Occipital lobe (tissue), 1 donor: ENCODE measurements at regions not wholly inside any gene's neighbourhood (a gene's known extent, or its start where the extent isn't known, plus 50 kb on each side); places are given as distances from the start of the nearest gene placed in this dataset.

Source experiments
- DNase-seq: peaks from one replicate; lab custom pipeline; 2025; lab: John Stamatoyannopoulos, UW

DNA sequence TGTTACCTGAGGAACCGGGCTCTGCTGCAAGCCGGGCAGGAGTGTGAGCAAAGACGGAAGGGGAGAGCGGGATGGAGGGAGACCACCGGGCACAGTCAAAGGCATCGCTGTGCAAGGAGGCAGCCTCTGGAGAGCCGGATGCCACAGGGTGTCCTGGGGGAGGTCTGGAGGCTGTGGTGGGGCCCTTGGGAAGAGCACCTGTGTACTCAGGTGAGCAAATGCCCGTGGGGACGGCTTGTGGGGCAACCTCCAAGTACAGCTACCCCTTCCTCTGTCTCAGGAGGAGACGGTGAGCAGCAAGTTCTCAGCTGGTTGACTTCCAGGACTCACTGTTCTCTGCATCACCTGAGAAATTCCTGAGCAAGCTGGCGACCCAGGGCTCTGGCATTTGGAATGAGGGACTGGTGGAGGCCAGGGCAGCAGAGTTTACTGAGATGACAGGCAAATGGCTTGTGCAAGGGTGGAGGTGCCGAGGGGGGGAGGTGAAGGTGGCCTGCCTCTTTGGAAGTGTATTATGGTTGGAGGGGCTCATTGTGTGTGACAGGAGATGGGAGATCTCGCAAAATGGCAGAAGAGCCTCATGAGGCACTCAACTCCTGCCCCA, 345.2 kb upstream of the SHH start:
- DNase-seq = no peak

DNA sequence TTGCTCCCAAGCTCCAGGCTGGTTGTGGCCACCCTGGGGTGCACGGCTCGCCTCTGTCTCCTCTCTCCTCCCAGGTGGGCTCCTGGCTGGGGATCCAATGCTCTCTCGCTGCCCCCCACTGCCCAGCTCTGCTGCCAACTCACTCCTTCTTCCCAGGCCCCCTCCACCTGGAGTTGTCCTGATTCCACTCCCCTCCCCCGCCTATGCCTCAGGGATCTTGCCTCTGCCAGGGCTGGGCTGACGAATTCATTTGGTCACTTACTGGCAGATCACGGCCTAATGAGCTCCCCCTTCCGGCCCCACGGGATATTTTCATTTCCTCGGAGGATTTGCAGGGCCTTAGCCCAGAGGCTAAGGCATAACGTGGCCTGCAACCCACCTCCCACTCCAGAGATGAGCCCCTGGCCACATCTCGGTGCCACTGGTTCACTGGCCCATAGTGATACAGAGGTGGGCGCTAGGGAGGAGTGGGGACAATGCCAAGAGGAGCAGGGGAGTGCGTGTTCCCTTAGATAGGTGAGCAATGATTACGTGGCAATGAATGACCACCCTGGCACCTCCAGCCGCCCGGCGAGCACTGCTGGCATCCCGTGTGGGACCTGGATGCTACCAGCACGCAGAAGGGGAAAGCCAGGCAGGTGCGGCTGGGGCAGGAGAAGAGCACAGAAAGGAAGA, 344.6 kb upstream of the SHH start:
- DNase-seq = no peak

DNA sequence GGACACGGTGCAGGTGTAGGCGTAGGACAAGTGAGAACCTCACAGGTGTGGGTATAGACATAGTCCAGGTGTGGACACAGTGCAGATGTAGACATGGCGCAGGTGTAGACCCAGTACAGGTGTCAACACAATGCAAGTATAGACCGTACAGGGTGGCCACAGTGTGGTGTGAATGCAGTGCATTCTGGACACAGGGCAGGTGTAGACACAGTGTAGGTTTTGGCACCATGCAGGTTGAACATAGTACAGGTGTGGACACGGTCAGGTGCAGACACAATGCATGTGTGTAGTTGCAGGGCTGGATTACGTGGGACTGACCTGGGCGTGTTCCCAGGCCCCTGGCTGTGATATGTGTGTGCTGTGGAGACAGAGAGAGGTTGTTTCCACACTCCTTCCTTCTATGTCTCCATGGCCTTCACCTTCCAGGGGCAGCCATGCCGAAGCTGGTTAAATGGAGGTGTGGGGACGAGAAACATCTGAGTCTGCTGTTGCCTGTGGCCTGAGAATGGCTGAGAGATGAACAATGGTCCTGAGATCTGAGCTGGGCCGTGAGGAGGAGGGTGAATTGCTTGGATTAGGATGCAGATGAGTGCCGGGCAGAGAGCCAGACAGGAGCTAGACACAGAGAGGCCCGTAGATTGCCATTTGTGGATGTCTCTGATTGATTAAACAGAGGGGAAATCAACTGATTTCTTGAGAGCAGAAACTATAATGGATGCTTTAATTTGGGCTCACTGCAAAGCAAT, 343.9 kb upstream of the SHH start:
- DNase-seq = no peak

GRCh38 chr7:156153590-156153989, 341.3 kb upstream of the SHH start:
- DNase-seq = no peak

DNA sequence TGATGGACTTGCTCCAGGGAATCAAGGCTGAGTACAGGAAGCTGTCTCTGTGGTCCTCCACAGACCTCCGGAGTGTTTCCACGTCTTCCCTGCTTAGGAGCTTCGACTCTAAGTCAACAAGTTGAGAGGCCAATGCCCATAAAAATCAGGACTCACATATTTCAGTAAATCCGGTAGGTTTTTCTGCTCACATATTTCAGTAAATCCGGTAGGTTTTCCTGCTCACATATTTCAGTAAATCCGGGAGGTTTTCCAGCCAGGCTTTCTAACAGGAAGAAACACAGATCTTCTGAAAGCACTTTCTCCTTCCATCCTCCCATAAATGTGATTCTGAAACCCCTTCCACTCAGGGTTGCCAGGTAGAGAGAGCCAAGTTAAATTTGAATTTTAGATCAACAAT, 340.1 kb upstream of the SHH start:
- no peak for DNase-seq

GRCh38 chr7:156151658-156152057, 339.4 kb upstream of the SHH start:
- DNase-seq = no peak

DNA sequence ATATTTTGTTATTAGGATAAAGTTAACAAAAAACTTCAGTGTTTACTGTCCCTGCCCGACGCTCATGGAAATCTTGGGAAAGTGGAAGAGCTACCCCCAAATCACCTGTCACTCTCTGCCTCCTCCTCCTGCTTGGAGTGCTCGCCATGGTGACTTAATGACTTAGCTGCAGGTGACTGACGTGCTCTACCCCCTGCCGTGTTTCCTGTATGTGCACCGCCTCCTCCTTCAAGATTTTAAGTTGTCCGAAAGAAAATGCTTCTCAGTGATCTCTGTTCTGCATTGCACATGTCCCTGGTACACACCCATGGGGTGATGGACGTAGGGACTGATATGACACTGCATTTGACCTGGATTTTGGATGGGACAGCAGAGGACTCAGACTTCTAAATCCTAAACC, 338.8 kb upstream of the SHH start:
- DNase-seq = no peak

DNA sequence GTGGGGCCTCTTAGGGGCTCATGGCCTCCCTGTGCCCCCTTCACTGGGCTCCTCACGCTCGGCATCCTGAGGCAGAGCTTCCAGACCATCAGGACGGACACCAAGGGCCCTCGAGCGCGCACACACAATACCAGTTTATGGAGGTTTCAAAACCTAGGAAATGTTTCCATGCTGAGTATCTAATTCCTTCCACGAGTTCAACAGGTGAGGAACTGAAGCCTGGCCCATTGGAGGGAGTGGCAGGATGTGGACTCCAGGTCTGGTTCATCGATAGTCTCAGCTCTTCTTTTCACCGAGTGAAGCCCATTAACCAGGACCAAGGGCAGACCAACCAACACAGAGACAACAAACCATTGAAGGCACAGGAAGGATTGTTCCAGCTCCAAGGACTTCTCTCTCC, 336.7 kb upstream of the SHH start:
- DNase-seq = no peak

- DNase-seq = no peak
Observed at GRCh38 chr7:156148547-156148946, 336.3 kb upstream of the SHH start.

DNA sequence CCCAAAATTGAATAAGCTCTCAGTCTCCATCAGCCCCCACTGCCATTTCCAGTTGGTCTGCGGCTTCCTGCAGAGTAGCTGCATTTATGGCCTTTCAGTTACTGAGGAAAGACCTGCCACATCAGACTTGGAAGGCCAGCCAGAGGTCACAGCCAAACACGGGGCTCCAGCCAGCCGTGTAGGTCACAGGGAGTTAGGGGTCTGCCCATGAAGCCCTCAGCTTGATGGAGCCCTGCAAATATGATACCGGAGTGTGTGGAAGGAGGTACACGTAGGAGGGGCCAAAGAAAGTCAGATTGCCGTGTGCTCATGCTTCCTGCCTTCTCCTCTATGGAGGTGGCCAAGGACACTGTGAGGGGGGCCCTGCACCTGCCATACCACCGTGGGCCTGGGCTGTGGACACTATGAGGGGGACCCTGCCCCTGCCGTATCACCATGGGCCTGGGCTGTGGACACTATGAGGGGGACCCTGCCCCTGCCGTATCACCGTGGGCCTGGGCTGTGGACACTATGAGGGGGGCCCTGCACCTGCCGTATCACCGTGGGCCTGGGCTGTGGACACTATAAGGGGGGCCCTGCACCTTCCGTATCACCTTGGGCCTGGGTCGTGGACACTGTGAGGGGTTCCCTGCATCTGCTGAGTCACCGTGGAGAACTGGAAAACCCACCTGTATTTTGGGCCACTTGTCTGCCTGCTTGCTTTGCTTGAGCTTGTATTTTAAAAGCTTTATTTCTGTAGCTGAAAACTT, 335.7 kb upstream of the SHH start:
- DNase-seq = no peak

DNA sequence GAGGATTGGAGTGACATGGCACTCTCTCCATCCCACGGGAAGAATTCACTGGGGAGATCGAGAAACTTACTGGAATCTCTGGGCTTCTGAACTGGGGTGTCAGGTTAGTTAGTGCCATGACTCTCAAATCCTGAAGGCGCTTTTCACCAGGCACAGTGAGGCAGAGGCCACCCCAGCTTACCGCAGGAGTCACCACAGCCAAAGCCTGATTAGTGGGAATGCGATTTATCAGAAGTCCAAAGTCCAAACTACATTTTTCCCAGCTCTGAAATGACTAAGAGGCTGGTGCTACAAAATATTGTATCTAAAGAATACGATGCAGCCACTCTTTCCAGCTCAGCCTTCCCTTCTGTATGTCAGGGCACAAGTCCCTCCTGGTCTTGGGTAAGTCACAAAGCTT, 334.8 kb upstream of the SHH start:
- no peak for DNase-seq

DNA sequence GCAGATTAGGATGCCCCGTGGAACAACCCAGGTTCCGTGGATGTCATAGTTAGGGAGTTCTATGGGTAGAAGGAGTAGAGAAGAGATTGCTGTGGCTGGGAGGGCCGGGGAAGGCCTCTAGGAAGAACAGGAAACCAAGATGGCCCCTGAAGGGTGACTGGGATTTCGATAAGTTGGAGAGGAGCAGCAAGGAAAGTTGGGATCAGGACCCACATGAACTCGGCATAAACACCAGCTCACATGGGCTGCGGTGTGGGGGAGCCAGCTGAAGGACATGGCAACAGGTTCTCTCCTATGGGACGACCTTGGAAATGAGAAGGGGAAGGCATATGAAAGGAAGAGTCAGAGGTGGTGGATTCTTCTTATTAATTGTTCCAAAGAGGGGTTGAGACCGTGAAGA, 333.7 kb upstream of the SHH start:
- DNase-seq = no peak

- DNase-seq = no peak
Observed at GRCh38 chr7:156145184-156145583, 332.9 kb upstream of the SHH start.

DNA sequence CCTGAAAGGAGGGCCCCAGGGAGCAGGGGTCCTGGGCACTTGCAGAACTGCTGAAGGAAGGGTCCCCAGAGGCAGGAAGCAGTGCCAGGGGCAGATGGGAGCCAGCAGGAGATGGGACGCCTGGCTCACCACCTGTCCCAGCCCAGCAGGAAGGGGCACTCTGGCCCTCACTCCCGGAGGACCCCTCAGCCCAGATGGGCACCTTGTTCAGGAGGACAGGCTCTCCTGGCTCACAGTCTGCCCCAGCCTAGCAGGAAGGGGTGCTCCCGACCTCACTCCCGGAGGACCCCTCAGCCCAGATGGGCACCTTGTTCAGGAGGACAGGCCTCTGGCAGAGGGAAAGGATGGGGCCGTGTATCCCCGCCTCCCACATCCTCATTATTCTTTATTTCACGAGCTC, 331.4 kb upstream of the SHH start:
- no peak for DNase-seq

DNA sequence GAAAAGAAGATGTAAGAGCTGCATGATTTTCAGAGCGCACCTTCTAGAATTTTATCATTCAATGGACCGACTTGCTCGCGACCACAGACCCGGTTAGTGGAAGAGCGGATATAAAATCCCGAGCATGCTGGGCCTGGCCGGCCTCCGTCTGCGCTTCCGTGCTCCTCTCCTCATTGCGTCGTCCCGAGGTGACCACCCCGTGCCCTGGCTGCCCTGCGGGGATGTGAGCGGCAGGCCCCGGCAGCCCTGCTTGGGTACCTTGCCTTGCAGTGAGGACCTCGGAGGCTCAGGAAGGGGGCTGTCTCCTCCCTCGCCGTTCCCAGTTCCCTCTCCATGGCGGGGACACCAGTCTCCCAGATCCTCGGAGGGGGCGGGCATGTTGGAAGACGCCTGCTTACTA, 330.9 kb upstream of the SHH start:
- no peak for DNase-seq

DNA sequence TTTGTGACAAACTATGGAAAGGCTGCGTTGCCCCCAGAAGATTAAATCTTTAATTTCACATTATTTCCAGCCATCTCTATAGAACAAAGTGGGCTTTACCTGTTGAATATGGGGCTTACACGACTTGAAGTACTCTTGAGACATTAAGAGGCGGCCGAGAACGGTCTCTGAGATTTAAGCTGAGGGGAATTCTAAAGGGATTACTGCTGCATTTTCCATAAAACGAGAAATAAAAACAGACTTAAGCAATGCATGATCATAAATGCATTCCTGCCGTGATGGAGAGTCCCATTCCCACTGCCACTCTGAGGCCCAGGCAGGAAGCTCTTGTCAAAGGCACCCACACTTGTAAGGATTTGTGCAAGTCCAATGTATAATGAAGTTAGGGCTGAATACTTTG, 329.7 kb upstream of the SHH start:
- DNase-seq = no peak

GRCh38 chr7:156140896-156141295, 328.6 kb upstream of the SHH start:
- DNase-seq = no peak

DNA sequence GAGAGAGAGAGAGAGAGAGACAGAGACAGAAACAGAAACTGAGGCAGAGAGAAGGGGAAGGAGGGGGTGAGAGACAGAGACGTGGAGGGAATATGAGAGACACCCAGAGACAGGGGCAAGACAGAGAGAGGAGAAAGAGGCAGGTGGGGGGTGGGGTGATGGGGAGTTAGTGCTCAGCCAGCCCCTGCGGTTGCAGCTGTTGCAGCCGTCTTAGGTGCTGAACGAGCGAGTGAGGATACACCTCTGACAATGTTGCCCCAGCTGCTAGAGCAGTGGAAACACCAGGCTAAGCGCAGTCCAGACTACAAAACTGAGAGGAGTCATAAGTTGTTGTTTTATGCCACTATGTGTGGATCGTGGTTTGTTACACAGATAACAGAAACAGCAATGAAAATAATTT, 328.2 kb upstream of the SHH start:
- DNase-seq = no peak

- no peak for DNase-seq
Observed at GRCh38 chr7:156139633-156140032, 327.4 kb upstream of the SHH start.

GRCh38 chr7:156139112-156139511, 326.8 kb upstream of the SHH start:
- no peak for DNase-seq

GRCh38 chr7:156131881-156132280, 319.6 kb upstream of the SHH start:
- DNase-seq = no peak

DNA sequence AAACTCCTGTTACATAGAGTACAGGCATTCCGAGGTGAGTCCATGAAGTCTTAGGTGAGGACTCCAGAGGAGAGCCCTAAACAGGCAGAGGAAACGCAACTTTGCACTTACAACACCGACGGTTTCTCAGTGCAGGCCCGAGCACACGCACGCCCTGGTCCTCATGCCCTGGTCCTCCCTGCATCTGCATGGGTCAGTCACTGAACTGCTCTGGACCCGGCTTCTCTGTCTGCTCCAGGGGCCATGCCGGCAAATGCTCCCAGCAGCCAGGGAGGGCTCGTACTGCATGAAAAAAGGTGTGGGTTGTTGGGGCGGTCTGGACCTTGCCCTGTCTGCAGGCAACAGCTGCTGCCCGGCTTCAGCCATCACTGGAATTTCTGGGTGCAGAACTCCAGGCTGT, 317.3 kb upstream of the SHH start:
- no peak for DNase-seq
